ENCODE measurements at regions not wholly inside any gene's neighbourhood (a gene's known extent, or its start where the extent isn't known, plus 50 kb on each side); places are given as distances from the start of the nearest gene placed in this dataset.

DNA sequence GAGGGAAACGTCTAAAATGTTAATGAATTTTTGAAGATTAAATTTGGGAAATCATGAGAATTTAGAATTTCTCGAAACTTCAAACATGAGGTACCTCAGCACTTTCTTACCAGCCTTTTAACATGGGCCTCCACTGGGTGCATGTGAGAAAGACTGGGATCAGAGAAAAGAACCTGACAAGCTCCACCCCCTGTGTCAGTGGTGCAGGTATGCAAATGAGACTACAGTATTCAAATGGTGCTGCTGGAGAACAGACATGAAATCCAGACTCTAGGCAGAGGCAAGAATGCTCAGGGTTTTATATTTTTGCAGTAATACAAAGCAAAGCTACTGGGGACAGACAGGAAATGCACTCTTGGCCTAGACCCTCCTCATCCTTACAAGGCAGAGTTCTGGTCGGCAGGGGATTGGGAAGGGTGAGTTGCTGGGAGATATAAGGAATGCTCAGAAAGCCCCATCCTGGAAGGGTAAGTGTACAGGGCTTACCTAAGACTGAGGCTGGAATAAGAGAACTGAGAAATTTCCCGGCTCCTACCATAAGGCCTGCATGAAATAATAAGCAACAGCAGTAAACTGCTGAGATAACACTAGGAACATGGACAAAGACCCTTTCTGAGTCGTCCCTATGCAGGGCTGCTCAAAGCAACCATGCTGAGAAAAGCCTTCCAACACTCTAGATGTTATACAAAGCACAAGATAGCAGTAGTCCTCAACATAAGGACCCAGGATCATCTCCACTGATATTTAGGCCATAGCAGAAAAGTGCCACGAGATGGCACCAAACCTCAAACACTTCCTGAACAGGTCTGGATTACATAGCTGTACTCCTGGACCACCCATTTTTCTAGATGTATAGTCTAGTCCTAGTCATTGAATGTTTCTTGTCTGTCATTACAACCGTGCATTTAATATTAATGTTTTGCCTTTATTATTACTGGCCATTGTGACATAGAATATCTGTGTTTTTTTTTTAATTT is 260.8 kb downstream of the RASSF9 start:
- intact Hi-C loops (cut with DNase I) = no loop called here
- Histone ChIP-seq H3K27ac (replicated peaks in 1 of 4) (no peak overlapping the region), H3K4me3 (no peak overlapping the region), H3K4me1 (no peaks in the 10 kb centered on the region), H3K36me3 (no peaks in the 10 kb centered on the region), H3K9me3 (no peaks in the 10 kb centered on the region), H3K27me3 (no peaks in the 10 kb centered on the region)
- TF ChIP-seq EP300 (IDR thresholded peaks at IDR 0.05) = no peak
- TF ChIP-seq, protein P1, sequence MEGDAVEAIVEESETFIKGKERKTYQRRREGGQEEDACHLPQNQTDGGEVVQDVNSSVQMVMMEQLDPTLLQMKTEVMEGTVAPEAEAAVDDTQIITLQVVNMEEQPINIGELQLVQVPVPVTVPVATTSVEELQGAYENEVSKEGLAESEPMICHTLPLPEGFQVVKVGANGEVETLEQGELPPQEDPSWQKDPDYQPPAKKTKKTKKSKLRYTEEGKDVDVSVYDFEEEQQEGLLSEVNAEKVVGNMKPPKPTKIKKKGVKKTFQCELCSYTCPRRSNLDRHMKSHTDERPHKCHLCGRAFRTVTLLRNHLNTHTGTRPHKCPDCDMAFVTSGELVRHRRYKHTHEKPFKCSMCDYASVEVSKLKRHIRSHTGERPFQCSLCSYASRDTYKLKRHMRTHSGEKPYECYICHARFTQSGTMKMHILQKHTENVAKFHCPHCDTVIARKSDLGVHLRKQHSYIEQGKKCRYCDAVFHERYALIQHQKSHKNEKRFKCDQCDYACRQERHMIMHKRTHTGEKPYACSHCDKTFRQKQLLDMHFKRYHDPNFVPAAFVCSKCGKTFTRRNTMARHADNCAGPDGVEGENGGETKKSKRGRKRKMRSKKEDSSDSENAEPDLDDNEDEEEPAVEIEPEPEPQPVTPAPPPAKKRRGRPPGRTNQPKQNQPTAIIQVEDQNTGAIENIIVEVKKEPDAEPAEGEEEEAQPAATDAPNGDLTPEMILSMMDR (IDR thresholded peaks at IDR 0.05) = peak; percentile 32 to 59 (median 43)
- no peak for DNase-seq (ENCODE audit: extremely low spot score)
- WGBS = 58% methylated on average over 7 of the region's 7 CpGs

DNA sequence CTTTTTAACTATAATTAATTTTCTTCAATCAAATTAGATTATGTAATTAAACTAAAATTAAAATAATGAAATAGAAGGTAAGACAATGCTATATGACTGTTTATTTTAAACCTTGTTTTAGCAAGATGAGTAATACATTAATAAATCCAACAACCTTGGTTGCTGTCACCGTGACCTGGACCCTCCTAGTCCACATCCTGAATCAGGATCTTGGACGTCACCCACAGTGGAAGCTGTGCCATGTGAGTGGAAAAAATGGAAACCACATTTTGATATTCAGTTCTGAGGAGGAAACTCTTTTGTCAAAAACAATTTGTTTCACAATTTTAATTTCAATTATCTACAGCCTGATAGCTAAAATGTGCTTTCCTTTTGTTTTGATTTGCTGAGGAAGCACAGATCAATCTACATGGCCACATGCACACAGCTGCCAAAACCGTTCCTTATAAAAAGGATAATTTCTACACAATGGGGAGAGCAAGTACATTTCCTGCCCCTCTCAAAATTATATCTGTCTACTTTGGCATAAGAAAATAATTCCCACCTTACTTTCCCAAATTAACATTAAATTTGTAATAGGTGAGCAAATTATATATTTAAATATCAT is 255.5 kb downstream of the RASSF9 start:
- no peak for TF ChIP-seq EP300 (IDR thresholded peaks at IDR 0.05)
- TF ChIP-seq POLR2AphosphoS5 (IDR thresholded peaks at IDR 0.05) = no peak
- no peaks in the 10 kb centered on the region for H3K36me3 ChIP-seq
- intact Hi-C loops (cut with DNase I) = no loop called here
- H3K4me3 ChIP-seq = no peak overlapping the region
- H3K27ac ChIP-seq (replicated peaks in 1 of 4) = no peak overlapping the region
- no peaks in the 10 kb centered on the region for H3K9me3 ChIP-seq
- no peaks in the 10 kb centered on the region for H3K4me1 ChIP-seq
- WGBS = 41% methylated on average over 3 of the region's 3 CpGs
- no peaks in the 10 kb centered on the region for H3K27me3 ChIP-seq
- no peak for DNase-seq (ENCODE audit: extremely low spot score)

GRCh38 chr12:85587158-85587557 is 249.1 kb downstream of the RASSF9 start:
- H3K36me3 ChIP-seq = no peaks in the 10 kb centered on the region
- intact Hi-C loops (cut with DNase I) = no loop called here
- DNase-seq (ENCODE audit: extremely low spot score) = no peak
- no peak overlapping the region for H3K27ac ChIP-seq (replicated peaks in 1 of 4)
- no peak overlapping the region for H3K4me3 ChIP-seq
- H3K27me3 ChIP-seq = no peaks in the 10 kb centered on the region
- WGBS = 90% methylated on average over 3 of the region's 3 CpGs
- no peaks in the 10 kb centered on the region for H3K4me1 ChIP-seq
- TF ChIP-seq EP300 (IDR thresholded peaks at IDR 0.05) = no peak
- no peak for TF ChIP-seq POLR2A (IDR thresholded peaks at IDR 0.05; ENCODE audit: low read depth)
- TF ChIP-seq POLR2AphosphoS5 (IDR thresholded peaks at IDR 0.05) = no peak
- TF ChIP-seq, protein P1 (IDR thresholded peaks at IDR 0.05) = no peak
- no peaks in the 10 kb centered on the region for H3K9me3 ChIP-seq

DNA sequence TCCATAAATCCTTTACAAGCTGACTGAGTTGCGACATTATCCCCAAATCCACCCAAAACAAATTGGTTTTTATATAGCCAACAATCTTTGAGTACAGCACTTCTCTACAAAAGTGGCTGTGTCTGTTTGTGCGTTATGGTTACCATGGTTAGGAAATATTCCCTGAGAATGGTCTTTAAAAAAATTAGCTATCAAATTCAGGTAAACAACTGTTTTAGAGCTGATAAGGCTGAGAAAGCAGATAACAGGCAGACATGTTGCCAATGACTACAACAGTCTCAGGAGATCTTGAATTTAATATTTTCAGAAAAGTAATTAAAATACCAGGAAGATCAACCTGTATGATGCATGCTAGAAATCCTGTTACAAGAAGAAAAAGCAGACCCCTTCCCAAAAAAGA is 248.0 kb downstream of the RASSF9 start:
- Histone ChIP-seq H3K27ac (replicated peaks in 1 of 4) (no peak overlapping the region), H3K9me3 (no peaks in the 10 kb centered on the region), H3K27me3 (no peaks in the 10 kb centered on the region), H3K4me1 (no peaks in the 10 kb centered on the region), H3K4me3 (no peak overlapping the region), H3K36me3 (no peaks in the 10 kb centered on the region)
- 83% methylated on average over 2 of the region's 2 CpGs for WGBS
- TF ChIP-seq POLR2AphosphoS5 (IDR thresholded peaks at IDR 0.05) = no peak
- no peak for TF ChIP-seq POLR2A (IDR thresholded peaks at IDR 0.05; ENCODE audit: low read depth)
- no peak for TF ChIP-seq EP300 (IDR thresholded peaks at IDR 0.05)
- TF ChIP-seq, protein P1 (IDR thresholded peaks at IDR 0.05) = no peak
- intact Hi-C loops (cut with DNase I) = no loop called here
- no peak for DNase-seq (ENCODE audit: extremely low spot score)

GRCh38 chr12:85600841-85601240 is 235.4 kb downstream of the RASSF9 start:
- intact Hi-C loops (cut with DNase I) = no loop called here
- no peaks in the 10 kb centered on the region for H3K36me3 ChIP-seq
- TF ChIP-seq, protein P1 (IDR thresholded peaks at IDR 0.05) = no peak
- no peak for TF ChIP-seq EP300 (IDR thresholded peaks at IDR 0.05)
- no peak for TF ChIP-seq POLR2AphosphoS5 (IDR thresholded peaks at IDR 0.05)
- no peak for TF ChIP-seq POLR2A (IDR thresholded peaks at IDR 0.05; ENCODE audit: low read depth)
- no peak overlapping the region for H3K27ac ChIP-seq (replicated peaks in 1 of 4)
- DNase-seq (ENCODE audit: extremely low spot score) = no peak
- H3K9me3 ChIP-seq = peaks cover 0 to 7% (median 2%) of the 10 kb centered on the region in 4 donors
- H3K4me3 ChIP-seq = no peak overlapping the region
- H3K27me3 ChIP-seq = no peaks in the 10 kb centered on the region
- 62% methylated on average over 2 of the region's 2 CpGs for WGBS
- no peaks in the 10 kb centered on the region for H3K4me1 ChIP-seq

Measured in esophagus muscularis mucosa (tissue), 4 donors.